B cell (primary cell): ENCODE measurements at regions not wholly inside any gene's neighbourhood (a gene's known extent, or its start where the extent isn't known, plus 50 kb on each side); places are given as distances from the start of the nearest gene placed in this dataset.

Experiments used
- ATAC-seq: fragments of 200-7000 bp; cut with Tn5 transposase; one replicate; pipeline ENCODE4 v1.10.0; 2021; ENCODE audit warnings: low read depth, mild to moderate bottlenecking, moderate number of reproducible peaks, moderate library complexity
- CTCF ChIA-PET: fragments of 350-600 bp; sonication (Branson Sonifier 250); formaldehyde crosslinking; loops from one replicate; lab custom pipeline; 2021; ENCODE audit warnings: antibody characterized with exemption, inconsistent platforms; lab: Charles Lee
- POLR2A ChIA-PET: fragments of 350-600 bp; sonication (Branson Sonifier 250); formaldehyde crosslinking; loops from one replicate; lab custom pipeline; 2021; ENCODE audit warnings: antibody characterized with exemption; lab: Charles Lee
- DNase-seq: peaks from one replicate; pipeline ENCODE4 v3.0.0; 2013
- H2AFZ ChIP-seq: 2 replicates; pipeline ENCODE4 v1.6.1; 2012; ENCODE audit warnings: mild to moderate bottlenecking, low read depth, low read length; ENCODE audit not compliant: insufficient read depth, poor library complexity, severe bottlenecking
- H3K27ac ChIP-seq, 2 donors: 1 replicate in 1 of 2; 2 replicates in 1 of 2; pipeline ENCODE4 v1.5.1; 2012 to 2013; ENCODE audit warnings: low read length in 2 of 2, mild to moderate bottlenecking in 2 of 2, moderate library complexity in 1 of 2
- H3K27me3 ChIP-seq, 4 experiments: fragments of 200-600 bp in 1 of 4; sonication (generic) in 1 of 4; replicated peaks in 1 of 4; 1 replicate in 2 of 4; 2 replicates in 2 of 4; pipeline versions ENCODE4 v1.6.1 to v1.7.0; 2013 to 2016; ENCODE audit warnings: low read length in 3 of 4, mild to moderate bottlenecking in 2 of 4, mixed read lengths in 1 of 4, moderate library complexity in 1 of 4; ENCODE audit not compliant: insufficient read depth in 4 of 4, control insufficient read depth in 3 of 4; ENCODE audit errors: control extremely low read depth in 1 of 4
- H3K36me3 ChIP-seq, 2 experiments: replicated peaks in 1 of 2; 1 replicate in 1 of 2; 2 replicates in 1 of 2; pipeline versions ENCODE4 v1.6.1 to v1.7.1; 2013; ENCODE audit warnings: low read length in 1 of 2; ENCODE audit not compliant: insufficient read depth in 2 of 2, control insufficient read depth in 1 of 2; ENCODE audit errors: control extremely low read depth in 1 of 2, extremely low read depth in 1 of 2
- H3K4me1 ChIP-seq, 2 donors: fragments of 200-600 bp in 1 of 2; sonication (generic) in 1 of 2; 1 replicate in 1 of 2; 2 replicates in 1 of 2; pipeline versions ENCODE4 v1.5.1 to v1.6.1; 2013 to 2017; ENCODE audit warnings: low read length in 2 of 2; ENCODE audit not compliant: control insufficient read depth in 2 of 2, insufficient read depth in 2 of 2
- H3K4me2 ChIP-seq: replicated peaks from 2 replicates; pipeline ENCODE3; 2012; ENCODE audit warnings: mild to moderate bottlenecking, low read depth, low read length; ENCODE audit not compliant: poor library complexity, severe bottlenecking
- H3K4me3 ChIP-seq, 5 experiments: fragments of 200-600 bp in 1 of 5; sonication (generic) in 1 of 5; 1 replicate in 3 of 5; 2 replicates in 2 of 5; pipeline versions ENCODE4 v1.5.1 to v1.7.0; 2011 to 2016; ENCODE audit warnings: low read length in 4 of 5, mild to moderate bottlenecking in 4 of 5, low read depth in 2 of 5, control low read depth in 1 of 5, moderate library complexity in 1 of 5; ENCODE audit not compliant: insufficient read depth in 1 of 5; ENCODE audit errors: control extremely low read depth in 1 of 5, extremely low read depth in 1 of 5
- H3K79me2 ChIP-seq: fragments of 200-600 bp; sonication (generic); one replicate; pipeline ENCODE4 v1.6.0; 2016; ENCODE audit warnings: low read length; ENCODE audit not compliant: control insufficient read depth, insufficient read depth
- H3K9ac ChIP-seq: fragments of 200-600 bp; sonication (generic); 2 replicates; pipeline ENCODE4 v1.6.1; 2017; ENCODE audit warnings: mild to moderate bottlenecking, low read length, moderate library complexity
- H3K9me3 ChIP-seq, 3 donors: one replicate each; pipeline versions ENCODE4 v1.6.1 to v1.7.1; 2013; ENCODE audit warnings: low read length in 2 of 3; ENCODE audit not compliant: control insufficient read depth in 2 of 3, insufficient read depth in 1 of 3; ENCODE audit errors: control extremely low read depth in 1 of 3
- H4K20me1 ChIP-seq: 2 replicates; pipeline ENCODE4 v1.6.0; 2012; ENCODE audit warnings: mild to moderate bottlenecking, low read length; ENCODE audit not compliant: insufficient read depth, control insufficient read depth, poor library complexity, severe bottlenecking
- H3K27ac Mint-ChIP-seq: one replicate; pipeline ENCODE4 v1.8.0; 2021; ENCODE audit warnings: mixed read lengths
- H3K27me3 Mint-ChIP-seq: one replicate; pipeline ENCODE4 v1.8.0; 2021; ENCODE audit warnings: mixed read lengths
- H3K4me1 Mint-ChIP-seq: one replicate; pipeline ENCODE4 v1.8.0; 2021; ENCODE audit warnings: mixed read lengths
- H3K4me3 Mint-ChIP-seq: one replicate; pipeline ENCODE4 v1.8.0; 2021; ENCODE audit warnings: mixed read lengths
- H3K9me3 Mint-ChIP-seq: one replicate; pipeline ENCODE4 v1.8.0; 2022; ENCODE audit warnings: mixed read lengths; ENCODE audit not compliant: insufficient read depth
- CTCF ChIP-seq: fragments of 200-600 bp; IDR thresholded peaks from one replicate; pipeline ENCODE4 v1.8.0; 2022; ENCODE audit warnings: antibody characterized with exemption, mild to moderate bottlenecking
- EZH2 ChIP-seq: IDR thresholded peaks from 2 replicates; pipeline ENCODE4 v1.6.1; 2012; ENCODE audit warnings: borderline replicate concordance, low read depth, mild to moderate bottlenecking, moderate library complexity, low read length; ENCODE audit not compliant: insufficient read depth, poor library complexity, severe bottlenecking
- WGBS: methylation state at CpG from one replicate; pipeline ENCODE4 v1.1.5; 2013; ENCODE audit warnings: missing lambda C conversion rate; ENCODE audit not compliant: insufficient coverage; 5-methylcytosine and 5-hydroxymethylcytosine counted together
- intact Hi-C: fragments of 100-400 bp; cut with micrococcal nuclease; formaldehyde crosslinking; loops from one replicate; pipeline ENCODE4 v1.10.0; 2022

DNA sequence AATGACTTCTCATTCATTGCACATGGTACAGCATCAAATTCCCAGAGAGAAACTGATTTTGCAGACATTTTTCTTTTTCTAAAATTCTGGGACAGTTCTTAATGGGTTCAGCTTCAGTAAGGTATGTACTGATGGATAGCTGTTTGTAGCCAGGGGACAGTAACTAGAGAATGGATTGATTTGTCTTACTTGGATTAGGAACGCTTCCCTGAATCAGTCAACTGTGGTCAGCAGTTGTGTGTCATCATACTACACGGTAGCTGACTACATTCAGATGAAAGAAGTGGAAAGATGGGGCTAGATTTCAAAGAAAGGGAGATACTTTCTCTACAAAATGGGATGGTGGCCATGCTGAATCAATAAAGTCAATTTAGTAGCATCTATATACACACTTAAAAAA is 431.4 kb downstream of the GRB14 start:
- Mint-ChIP-seq H3K27ac (no peak overlapping the region), H3K4me1 (no peaks in the 10 kb centered on the region), H3K27me3 (no peaks in the 10 kb centered on the region), H3K9me3 (peaks cover 2% of the 10 kb centered on the region), H3K4me3 (no peak overlapping the region)
- H3K4me2 ChIP-seq: no peak overlapping the region
- POLR2A ChIA-PET: no interaction called here
- no peak for ATAC-seq
- no peaks in the 10 kb centered on the region for H3K79me2 ChIP-seq
- no peaks in the 10 kb centered on the region for H4K20me1 ChIP-seq
- no peaks in the 10 kb centered on the region for H3K9me3 ChIP-seq
- no peak overlapping the region for H3K27ac ChIP-seq
- CTCF ChIA-PET: no interaction called here
- DNase-seq: no peak
- no peak overlapping the region for H3K4me3 ChIP-seq
- H3K36me3 ChIP-seq: no peaks in the 10 kb centered on the region
- 100% methylated on average over 1 of the region's 2 CpGs for WGBS
- H3K27me3 ChIP-seq: no peaks in the 10 kb centered on the region
- H2AFZ ChIP-seq: no peak overlapping the region
- no peaks in the 10 kb centered on the region for H3K4me1 ChIP-seq
- TF ChIP-seq CTCF (no peak), EZH2 (no peak)
- H3K9ac ChIP-seq: no peak overlapping the region
- intact Hi-C loops: no loop called here

DNA sequence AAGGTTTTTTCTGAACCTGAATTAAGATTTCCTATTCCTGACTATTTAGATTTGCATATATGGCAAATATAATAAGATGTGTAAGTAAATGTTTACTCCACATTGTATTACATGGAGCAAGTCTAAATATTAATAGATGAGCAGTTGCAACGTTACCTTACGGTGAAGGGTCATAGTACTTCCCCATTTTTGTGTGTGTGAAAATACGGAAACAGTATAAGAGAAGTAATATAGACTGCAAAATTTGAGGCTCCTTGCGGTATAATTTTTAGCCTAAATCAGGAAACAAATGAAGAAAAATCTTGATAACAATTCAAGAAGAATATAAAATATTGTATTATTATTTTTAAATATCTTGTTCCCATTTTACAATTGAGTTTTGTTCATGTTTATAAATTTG is 434.2 kb downstream of the GRB14 start:
- no peaks in the 10 kb centered on the region for H3K79me2 ChIP-seq
- H3K36me3 ChIP-seq: no peaks in the 10 kb centered on the region
- TF ChIP-seq EZH2 (no peak), CTCF (no peak)
- CTCF ChIA-PET: no interaction called here
- no peak overlapping the region for H3K9ac ChIP-seq
- H3K4me3 Mint-ChIP-seq: no peak overlapping the region
- no peaks in the 10 kb centered on the region for H3K27me3 Mint-ChIP-seq
- H3K4me1 Mint-ChIP-seq: no peaks in the 10 kb centered on the region
- H3K9me3 ChIP-seq: no peaks in the 10 kb centered on the region
- ATAC-seq (no peak), DNase-seq (no peak)
- no peak overlapping the region for H3K27ac ChIP-seq
- no CpG with 5 or more reads among the region's 4 CpGs for WGBS
- intact Hi-C loops: no loop called here
- H3K27me3 ChIP-seq: no peaks in the 10 kb centered on the region
- H3K4me1 ChIP-seq: no peaks in the 10 kb centered on the region
- H3K4me3 ChIP-seq: no peak overlapping the region
- H4K20me1 ChIP-seq: no peaks in the 10 kb centered on the region
- no peak overlapping the region for H3K4me2 ChIP-seq
- peaks cover 2% of the 10 kb centered on the region for H3K9me3 Mint-ChIP-seq
- no peak overlapping the region for H3K27ac Mint-ChIP-seq
- POLR2A ChIA-PET: no interaction called here
- H2AFZ ChIP-seq: no peak overlapping the region
